HCT116 (cell line): ENCODE measurements at regions not wholly inside any gene's neighbourhood (a gene's known extent, or its start where the extent isn't known, plus 50 kb on each side); places are given as distances from the start of the nearest gene placed in this dataset.

Experiments
- ATAC-seq: fragments of 200-7000 bp; cut with Tn5 transposase; 2 replicates; pipeline ENCODE4 v1.9.1; 2020; ENCODE audit warnings: mild to moderate bottlenecking, moderate library complexity
- BruUV-seq: library from RNA; stranded (reverse); fragments of 400-500 nt; replicated peaks from 2 replicates; lab custom pipeline; 2021; lab: Mats Ljungman, UMichigan
- CTCF ChIA-PET: fragments of 300-600 bp; sonication (Branson Sonifier 250); formaldehyde crosslinking; loops from one replicate; lab custom pipeline; 2021; ENCODE audit warnings: antibody characterized with exemption; lab: Charles Lee
- POLR2A ChIA-PET: fragments of 300-600, 350-600 bp; sonication (Branson Sonifier 250); formaldehyde crosslinking; loops from one replicate; lab custom pipeline; 2021; ENCODE audit warnings: antibody characterized with exemption; lab: Charles Lee
- RAD21 ChIA-PET, 2 experiments: fragments of 300-600 bp; sonication (Branson Sonifier 250); formaldehyde crosslinking; loops; one replicate each; lab custom pipeline; 2023; ENCODE audit warnings: low total read pairs in 2 of 2; ENCODE audit not compliant: uncharacterized antibody in 2 of 2, unreplicated experiment in 2 of 2, low non-redundant PET in 1 of 2; lab: Charles Lee
- DNase-seq: peaks from one replicate; pipeline ENCODE4 v3.0.0-alpha.2; 2010; ENCODE audit warnings: low read depth, low spot score
- H2AFZ ChIP-seq: fragments of 200-600 bp; shearing (Covaris generic), sonication (generic); 2 replicates; pipeline ENCODE4 v1.6.1; 2017; ENCODE audit warnings: low read depth, mixed run types, mixed read lengths, antibody characterized with exemption, low read length; ENCODE audit not compliant: poor library complexity, severe bottlenecking
- H3K27ac ChIP-seq: 2 replicates; pipeline ENCODE4 v1.5.1; 2012; ENCODE audit warnings: low read depth, low read length
- H3K27me3 ChIP-seq: fragments of 200-600 bp; sonication (generic); 2 replicates; pipeline ENCODE4 v1.6.1; 2016; ENCODE audit warnings: mixed run types, low read length, mixed read lengths; ENCODE audit not compliant: insufficient read depth
- H3K36me3 ChIP-seq, 2 experiments: fragments of 200-500 bp in 1 of 2; fragments of 200-600 bp in 1 of 2; sonication (Bioruptor generic) in 1 of 2; sonication (generic) in 1 of 2; 2 replicates each; pipeline versions ENCODE4 v1.5.1 to v1.6.1; 2014 to 2016; ENCODE audit warnings: low read length in 2 of 2, inconsistent platforms in 1 of 2, mixed read lengths in 1 of 2, mixed run types in 1 of 2; ENCODE audit not compliant: insufficient read depth in 2 of 2, control insufficient read depth in 1 of 2
- H3K4me1 ChIP-seq, 2 experiments: fragments of 200-600 bp in 1 of 2; sonication (generic) in 1 of 2; 2 replicates each; pipeline versions ENCODE4 v1.5.1 to v1.6.1; 2012 to 2017; ENCODE audit warnings: low read length in 2 of 2, inconsistent platforms in 1 of 2, mild to moderate bottlenecking in 1 of 2, mixed read lengths in 1 of 2, mixed run types in 1 of 2, moderate library complexity in 1 of 2; ENCODE audit not compliant: insufficient read depth in 2 of 2, control insufficient read depth in 1 of 2
- H3K4me2 ChIP-seq: fragments of 200-600 bp; sonication (generic); 2 replicates; pipeline ENCODE4 v1.6.1; 2017; ENCODE audit warnings: mixed run types, low read length, mixed read lengths
- H3K4me3 ChIP-seq, 2 experiments: fragments of 200-600 bp in 1 of 2; sonication (generic) in 1 of 2; replicated peaks in 1 of 2; 2 replicates each; pipeline ENCODE4 v1.5.1; 2011 to 2016; ENCODE audit warnings: low read length in 2 of 2, control low read depth in 1 of 2, low read depth in 1 of 2, mild to moderate bottlenecking in 1 of 2, mixed read lengths in 1 of 2, mixed run types in 1 of 2
- H3K79me2 ChIP-seq: fragments of 200-600 bp; sonication (generic); 2 replicates; pipeline ENCODE4 v1.6.1; 2017; ENCODE audit warnings: mild to moderate bottlenecking, mixed run types, low read length, moderate library complexity, mixed read lengths; ENCODE audit not compliant: insufficient read depth
- H3K9ac ChIP-seq: fragments of 200-600 bp; sonication (generic); 2 replicates; pipeline ENCODE4 v1.6.1; 2016; ENCODE audit warnings: low read length, mixed read lengths
- H3K9me2 ChIP-seq: fragments of 200-600 bp; sonication (generic), shearing (Covaris generic); 2 replicates; pipeline ENCODE4 v1.6.1; 2017; ENCODE audit warnings: mixed run types, mild to moderate bottlenecking, moderate library complexity; ENCODE audit not compliant: insufficient read depth
- H3K9me3 ChIP-seq, 2 experiments: fragments of 200-500 bp in 1 of 2; fragments of 200-600 bp in 1 of 2; sonication (Bioruptor generic) in 1 of 2; sonication (generic) in 1 of 2; 2 replicates each; pipeline ENCODE4 v1.6.1; 2014 to 2017; ENCODE audit warnings: low read length in 2 of 2, mixed read lengths in 2 of 2, inconsistent platforms in 1 of 2, low read depth in 1 of 2, mild to moderate bottlenecking in 1 of 2, mixed run types in 1 of 2, moderate library complexity in 1 of 2; ENCODE audit not compliant: control insufficient read depth in 1 of 2, insufficient read depth in 1 of 2
- H4K20me1 ChIP-seq: fragments of 200-600 bp; sonication (generic), shearing (Covaris generic); 2 replicates; pipeline ENCODE4 v1.6.1; 2017; ENCODE audit warnings: mixed run types, mild to moderate bottlenecking, moderate library complexity; ENCODE audit not compliant: insufficient read depth
- CBX3 ChIP-seq: IDR thresholded peaks from 2 replicates; pipeline ENCODE4 v1.6.1; 2012; ENCODE audit warnings: low read depth
- EGR1 ChIP-seq: IDR thresholded peaks from 2 replicates; pipeline ENCODE4 v1.6.1; 2012; ENCODE audit warnings: low read depth
- ELF1 ChIP-seq: IDR thresholded peaks from 2 replicates; pipeline ENCODE4 v1.6.1; 2012; ENCODE audit warnings: low read depth, borderline replicate concordance
- EZH2 ChIP-seq: fragments of 200-600 bp; sonication (generic); IDR thresholded peaks from 2 replicates; pipeline ENCODE4 v1.6.1; 2017; ENCODE audit warnings: antibody characterized with exemption, mixed run types
- EZH2phosphoT487 ChIP-seq: fragments of 200-600 bp; IDR thresholded peaks from 2 replicates; pipeline ENCODE4 v1.6.1; 2018; ENCODE audit warnings: antibody characterized with exemption, borderline replicate concordance
- FOSL1 ChIP-seq: IDR thresholded peaks from 2 replicates; pipeline ENCODE4 v1.6.1; 2012; ENCODE audit warnings: low read depth
- JUND ChIP-seq: IDR thresholded peaks from 2 replicates; pipeline ENCODE4 v1.6.1; 2012
- POLR2A ChIP-seq: IDR thresholded peaks from 2 replicates; pipeline ENCODE4 v1.7.0; 2011; ENCODE audit warnings: borderline replicate concordance; ENCODE audit not compliant: insufficient read depth, insufficient read length; ENCODE audit errors: extremely low read depth
- POLR2AphosphoS5 ChIP-seq: IDR thresholded peaks from 2 replicates; pipeline ENCODE4 v1.6.1; 2011; ENCODE audit warnings: mild to moderate bottlenecking, low read depth, low read length, moderate library complexity
- RAD21 ChIP-seq: IDR thresholded peaks from 2 replicates; pipeline ENCODE4 v1.6.1; 2012; ENCODE audit warnings: low read depth, mild to moderate bottlenecking
- SRF ChIP-seq: IDR thresholded peaks from 2 replicates; pipeline ENCODE4 v1.6.1; 2012; ENCODE audit warnings: low read depth
- TCF7L2 ChIP-seq: IDR thresholded peaks from 2 replicates; pipeline ENCODE4 v1.7.0; 2011; ENCODE audit warnings: borderline replicate concordance, inconsistent platforms; ENCODE audit not compliant: insufficient read depth, insufficient read length; ENCODE audit errors: extremely low read depth
- YY1 ChIP-seq: IDR thresholded peaks from 2 replicates; pipeline ENCODE4 v1.6.1; 2011; ENCODE audit warnings: low read length, low read depth, moderate library complexity, mild to moderate bottlenecking; ENCODE audit not compliant: insufficient replicate concordance; ENCODE audit errors: extremely low read depth
- ZFX ChIP-seq: fragments of 450-650 bp; IDR thresholded peaks from 2 replicates; pipeline ENCODE4 v1.6.1; 2017
- ZNF274 ChIP-seq: fragments of 200-500 bp; sonication (Bioruptor generic); IDR thresholded peaks from 2 replicates; pipeline ENCODE4 v1.6.1; 2014; ENCODE audit warnings: mild to moderate bottlenecking, low read depth, low read length, inconsistent platforms
- intact Hi-C: fragments of 100-400 bp; cut with micrococcal nuclease; formaldehyde crosslinking; loops from 2 replicates; pipeline ENCODE4 v1.10.0; 2022
- TF ChIP-seq, protein P1 (sequence below): IDR thresholded peaks from 2 replicates; pipeline ENCODE4 v1.6.1; 2011; ENCODE audit warnings: mild to moderate bottlenecking, low read length, moderate library complexity; ENCODE audit not compliant: insufficient replicate concordance; ENCODE audit errors: extremely low read depth
- TF ChIP-seq, protein P2 (sequence below): IDR thresholded peaks from 2 replicates; pipeline ENCODE4 v1.6.1; 2012
- TF ChIP-seq, protein P3 (sequence below): IDR thresholded peaks from 2 replicates; pipeline ENCODE4 v1.6.1; 2012

DNA sequence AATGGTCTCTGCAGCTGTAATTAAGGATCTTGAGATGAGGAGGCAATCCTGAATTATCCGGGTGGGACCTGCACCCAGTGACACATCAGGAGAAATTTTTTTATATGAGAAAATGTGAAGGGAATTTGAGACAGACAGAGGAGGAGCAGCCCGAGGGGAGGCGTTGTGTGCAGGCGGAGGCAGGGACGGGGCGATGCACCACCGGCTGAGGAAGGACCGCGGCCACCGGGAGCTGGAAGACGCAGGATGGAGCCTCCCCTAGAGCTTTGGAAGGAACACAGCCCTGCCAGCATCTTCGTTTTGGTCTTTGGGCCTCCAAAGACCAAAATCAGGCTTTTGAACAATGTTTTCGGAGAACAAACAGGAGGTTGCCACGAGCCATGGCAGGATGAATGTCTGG lies 85.0 kb upstream of the ADRA2C start:
- TF ChIP-seq EGR1 (no peak), RAD21 (no peak), YY1 (no peak), TCF7L2 (no peak), ZNF274 (no peak), SRF (no peak), ZFX (no peak), EZH2phosphoT487 (no peak), FOSL1 (no peak), ELF1 (no peak), POLR2AphosphoS5 (no peak), POLR2A (no peak), CBX3 (no peak), JUND (no peak), EZH2 (no peak)
- TF ChIP-seq, protein P1, sequence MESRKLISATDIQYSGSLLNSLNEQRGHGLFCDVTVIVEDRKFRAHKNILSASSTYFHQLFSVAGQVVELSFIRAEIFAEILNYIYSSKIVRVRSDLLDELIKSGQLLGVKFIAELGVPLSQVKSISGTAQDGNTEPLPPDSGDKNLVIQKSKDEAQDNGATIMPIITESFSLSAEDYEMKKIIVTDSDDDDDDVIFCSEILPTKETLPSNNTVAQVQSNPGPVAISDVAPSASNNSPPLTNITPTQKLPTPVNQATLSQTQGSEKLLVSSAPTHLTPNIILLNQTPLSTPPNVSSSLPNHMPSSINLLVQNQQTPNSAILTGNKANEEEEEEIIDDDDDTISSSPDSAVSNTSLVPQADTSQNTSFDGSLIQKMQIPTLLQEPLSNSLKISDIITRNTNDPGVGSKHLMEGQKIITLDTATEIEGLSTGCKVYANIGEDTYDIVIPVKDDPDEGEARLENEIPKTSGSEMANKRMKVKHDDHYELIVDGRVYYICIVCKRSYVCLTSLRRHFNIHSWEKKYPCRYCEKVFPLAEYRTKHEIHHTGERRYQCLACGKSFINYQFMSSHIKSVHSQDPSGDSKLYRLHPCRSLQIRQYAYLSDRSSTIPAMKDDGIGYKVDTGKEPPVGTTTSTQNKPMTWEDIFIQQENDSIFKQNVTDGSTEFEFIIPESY, result no peak
- TF ChIP-seq, protein P2, sequence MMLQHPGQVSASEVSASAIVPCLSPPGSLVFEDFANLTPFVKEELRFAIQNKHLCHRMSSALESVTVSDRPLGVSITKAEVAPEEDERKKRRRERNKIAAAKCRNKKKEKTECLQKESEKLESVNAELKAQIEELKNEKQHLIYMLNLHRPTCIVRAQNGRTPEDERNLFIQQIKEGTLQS, result no peak
- TF ChIP-seq, protein P3, sequence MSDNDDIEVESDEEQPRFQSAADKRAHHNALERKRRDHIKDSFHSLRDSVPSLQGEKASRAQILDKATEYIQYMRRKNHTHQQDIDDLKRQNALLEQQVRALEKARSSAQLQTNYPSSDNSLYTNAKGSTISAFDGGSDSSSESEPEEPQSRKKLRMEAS, result no peak
- Histone ChIP-seq H3K9me3 (no peaks in the 10 kb centered on the region), H3K9ac (no peak overlapping the region), H3K27ac (no peak overlapping the region), H3K79me2 (no peaks in the 10 kb centered on the region), H3K4me1 (no peaks in the 10 kb centered on the region), H3K9me2 (no peaks in the 10 kb centered on the region), H2AFZ (no peak overlapping the region), H3K36me3 (no peaks in the 10 kb centered on the region), H3K4me2 (no peak overlapping the region), H3K4me3 (no peak overlapping the region), H4K20me1 (no peaks in the 10 kb centered on the region), H3K27me3 (no peaks in the 10 kb centered on the region)
- POLR2A ChIA-PET, result no interaction called here
- intact Hi-C loops, result no loop called here
- ATAC-seq, result no peak
- CTCF ChIA-PET, result no interaction called here
- no peak for DNase-seq
- BruUV-seq, result no TSS peak
- RAD21 ChIA-PET, result no interaction called here
